ENCODE measurements at regions not wholly inside any gene's neighbourhood (a gene's known extent, or its start where the extent isn't known, plus 50 kb on each side); places are given as distances from the start of the nearest gene placed in this dataset.

DNA sequence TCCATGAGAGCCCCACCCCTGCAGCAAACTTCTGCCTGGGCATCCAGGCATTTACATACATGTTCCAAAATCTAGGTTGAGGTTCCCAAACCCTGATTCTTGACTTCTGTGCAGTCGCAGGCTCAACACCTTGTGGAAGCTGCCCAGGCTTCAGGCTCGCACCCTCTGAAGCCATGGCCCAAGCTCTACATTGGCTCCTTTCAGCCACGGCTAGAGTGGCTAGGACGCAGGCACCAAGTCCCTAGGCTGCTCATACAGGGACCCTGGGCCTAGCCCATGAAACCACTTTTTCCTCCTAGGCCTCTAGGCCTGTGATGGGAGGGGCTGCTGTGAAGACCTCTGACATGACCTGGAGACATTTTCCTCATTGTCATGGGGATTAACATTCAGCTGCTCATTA lies 172.8 kb upstream of the SATB1 start:
- in situ Hi-C loops (cut with MboI) (no loop called here), intact Hi-C loops (cut with micrococcal nuclease) (no loop called here)
- Histone ChIP-seq H3K27ac (ENCODE audit: extremely low read depth, low read depth, low read length) (no peak overlapping the region), H3K9ac (ENCODE audit: insufficient read depth in 1 of 2, low read depth in 2 of 2, low read length in 2 of 2) (no peak overlapping the region), H3K4me1 (replicated peaks in 1 of 2; ENCODE audit: control insufficient read depth in 2 of 2, insufficient read depth in 2 of 2, low read length in 2 of 2) (no peaks in the 10 kb centered on the region), H2AFZ (ENCODE audit: low read depth, low read length) (no peak overlapping the region), H3K9me1 (ENCODE audit: control insufficient read depth, insufficient read depth, low read length) (no peaks in the 10 kb centered on the region), H3K79me2 (ENCODE audit: control insufficient read depth, insufficient read depth, low read length) (no peaks in the 10 kb centered on the region), H3K4me3 (no peak overlapping the region), H3K36me3 (ENCODE audit: control insufficient read depth, insufficient read depth, low read length) (no peaks in the 10 kb centered on the region), H3K4me2 (ENCODE audit: insufficient read depth, low read length) (no peak overlapping the region), H3K27me3 (ENCODE audit: control insufficient read depth in 2 of 2, insufficient read depth in 2 of 2, low read length in 2 of 2) (no peaks in the 10 kb centered on the region), H4K20me1 (replicated peaks; ENCODE audit: control insufficient read depth, insufficient read depth, low read length) (no peaks in the 10 kb centered on the region), H3K9me3 (replicated peaks; ENCODE audit: control insufficient read depth, insufficient read depth, low read depth, low read length) (no peaks in the 10 kb centered on the region; the same call in none of the 2 replicates)
- TF ChIP-seq, protein P1, sequence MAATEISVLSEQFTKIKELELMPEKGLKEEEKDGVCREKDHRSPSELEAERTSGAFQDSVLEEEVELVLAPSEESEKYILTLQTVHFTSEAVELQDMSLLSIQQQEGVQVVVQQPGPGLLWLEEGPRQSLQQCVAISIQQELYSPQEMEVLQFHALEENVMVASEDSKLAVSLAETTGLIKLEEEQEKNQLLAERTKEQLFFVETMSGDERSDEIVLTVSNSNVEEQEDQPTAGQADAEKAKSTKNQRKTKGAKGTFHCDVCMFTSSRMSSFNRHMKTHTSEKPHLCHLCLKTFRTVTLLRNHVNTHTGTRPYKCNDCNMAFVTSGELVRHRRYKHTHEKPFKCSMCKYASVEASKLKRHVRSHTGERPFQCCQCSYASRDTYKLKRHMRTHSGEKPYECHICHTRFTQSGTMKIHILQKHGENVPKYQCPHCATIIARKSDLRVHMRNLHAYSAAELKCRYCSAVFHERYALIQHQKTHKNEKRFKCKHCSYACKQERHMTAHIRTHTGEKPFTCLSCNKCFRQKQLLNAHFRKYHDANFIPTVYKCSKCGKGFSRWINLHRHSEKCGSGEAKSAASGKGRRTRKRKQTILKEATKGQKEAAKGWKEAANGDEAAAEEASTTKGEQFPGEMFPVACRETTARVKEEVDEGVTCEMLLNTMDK (IDR thresholded peaks at IDR 0.05; ENCODE audit: borderline replicate concordance, insufficient read depth, low read depth, low read length, poor library complexity, severe bottlenecking) = no peak
- no peak for TF ChIP-seq ZNF140 (CRISPR knock-in tag; IDR thresholded peaks at IDR 0.05)
- TF ChIP-seq ZC3H8 (IDR thresholded peaks at IDR 0.05) = no peak
- no peak for TF ChIP-seq ZNF165 (CRISPR knock-in tag; IDR thresholded peaks at IDR 0.05; ENCODE audit: borderline replicate concordance)
- no peak for TF ChIP-seq RBM15 (IDR thresholded peaks at IDR 0.05; ENCODE audit: insufficient read depth, low read length)
- no peak for TF ChIP-seq BRCA1 (IDR thresholded peaks at IDR 0.05)
- TF ChIP-seq BRCA1 (CRISPR knock-in tag; IDR thresholded peaks at IDR 0.05) = no peak
- no peak for TF ChIP-seq TOE1 (IDR thresholded peaks at IDR 0.05; ENCODE audit: borderline replicate concordance)
- TF ChIP-seq TOE1 (CRISPR knock-in tag; IDR thresholded peaks at IDR 0.05; ENCODE audit: borderline replicate concordance, low read depth) = no peak
- no peak for TF ChIP-seq TARDBP (IDR thresholded peaks at IDR 0.05)
- TF ChIP-seq NEUROD1 (IDR thresholded peaks at IDR 0.05; ENCODE audit: borderline replicate concordance, low read depth, low read length, partially characterized antibody) = no peak
- no peak for TF ChIP-seq MCM2 (IDR thresholded peaks at IDR 0.05; ENCODE audit: low read depth)
- TF ChIP-seq MECOM (CRISPR knock-in tag; IDR thresholded peaks at IDR 0.05) = no peak
- TF ChIP-seq, protein P2, sequence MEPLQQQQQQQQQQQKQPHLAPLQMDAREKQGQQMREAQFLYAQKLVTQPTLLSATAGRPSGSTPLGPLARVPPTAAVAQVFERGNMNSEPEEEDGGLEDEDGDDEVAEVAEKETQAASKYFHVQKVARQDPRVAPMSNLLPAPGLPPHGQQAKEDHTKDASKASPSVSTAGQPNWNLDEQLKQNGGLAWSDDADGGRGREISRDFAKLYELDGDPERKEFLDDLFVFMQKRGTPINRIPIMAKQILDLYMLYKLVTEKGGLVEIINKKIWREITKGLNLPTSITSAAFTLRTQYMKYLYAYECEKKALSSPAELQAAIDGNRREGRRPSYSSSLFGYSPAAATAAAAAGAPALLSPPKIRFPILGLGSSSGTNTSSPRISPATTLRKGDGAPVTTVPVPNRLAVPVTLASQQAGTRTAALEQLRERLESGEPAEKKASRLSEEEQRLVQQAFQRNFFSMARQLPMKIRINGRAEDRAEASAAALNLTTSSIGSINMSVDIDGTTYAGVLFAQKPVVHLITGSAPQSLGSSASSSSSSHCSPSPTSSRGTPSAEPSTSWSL (CRISPR knock-in tag; IDR thresholded peaks at IDR 0.05; ENCODE audit: borderline replicate concordance) = no peak
- TF ChIP-seq, protein P3, sequence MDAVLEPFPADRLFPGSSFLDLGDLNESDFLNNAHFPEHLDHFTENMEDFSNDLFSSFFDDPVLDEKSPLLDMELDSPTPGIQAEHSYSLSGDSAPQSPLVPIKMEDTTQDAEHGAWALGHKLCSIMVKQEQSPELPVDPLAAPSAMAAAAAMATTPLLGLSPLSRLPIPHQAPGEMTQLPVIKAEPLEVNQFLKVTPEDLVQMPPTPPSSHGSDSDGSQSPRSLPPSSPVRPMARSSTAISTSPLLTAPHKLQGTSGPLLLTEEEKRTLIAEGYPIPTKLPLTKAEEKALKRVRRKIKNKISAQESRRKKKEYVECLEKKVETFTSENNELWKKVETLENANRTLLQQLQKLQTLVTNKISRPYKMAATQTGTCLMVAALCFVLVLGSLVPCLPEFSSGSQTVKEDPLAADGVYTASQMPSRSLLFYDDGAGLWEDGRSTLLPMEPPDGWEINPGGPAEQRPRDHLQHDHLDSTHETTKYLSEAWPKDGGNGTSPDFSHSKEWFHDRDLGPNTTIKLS (IDR thresholded peaks at IDR 0.05; ENCODE audit: borderline replicate concordance, low read depth) = no peak
- TF ChIP-seq POLR2AphosphoS2 (IDR thresholded peaks at IDR 0.05; ENCODE audit: low read length) = no peak
- no peak for TF ChIP-seq HNRNPH1 (optimal IDR thresholded peaks at IDR 0.05; ENCODE audit: low read depth, low read length)
- no TSS peak for BruUV-seq (replicated peaks)
- no peak for DNase-seq (ENCODE audit: extremely low read depth in 1 of 4, low spot score in 3 of 4)
- ATAC-seq = no peak
- CTCF ChIA-PET (ENCODE audit: low intra/inter-chr PET ratio) = no interaction called here
- POLR2A ChIA-PET = no interaction called here
- no peak for FAIRE-seq
- 5% methylated on average over 4 of the region's 4 CpGs for WGBS (ENCODE audit: insufficient coverage, low coverage, missing lambda C conversion rate)

Measured in K562 (cell line).